Inflammatory macrophage (primary cell): ENCODE measurements at regions not wholly inside any gene's neighbourhood (a gene's known extent, or its start where the extent isn't known, plus 50 kb on each side); places are given as distances from the start of the nearest gene placed in this dataset.
"Not testable (repeated sequence)": the region's sequence is repeated elsewhere in the genome, so short reads cannot be mapped to it uniquely, and the experiment has no call there.

ENCODE experiments used
- DNase-seq, 2 donors: peaks; one replicate each; pipeline ENCODE4 v3.0.0-alpha.2; 2020 to 2022

DNA sequence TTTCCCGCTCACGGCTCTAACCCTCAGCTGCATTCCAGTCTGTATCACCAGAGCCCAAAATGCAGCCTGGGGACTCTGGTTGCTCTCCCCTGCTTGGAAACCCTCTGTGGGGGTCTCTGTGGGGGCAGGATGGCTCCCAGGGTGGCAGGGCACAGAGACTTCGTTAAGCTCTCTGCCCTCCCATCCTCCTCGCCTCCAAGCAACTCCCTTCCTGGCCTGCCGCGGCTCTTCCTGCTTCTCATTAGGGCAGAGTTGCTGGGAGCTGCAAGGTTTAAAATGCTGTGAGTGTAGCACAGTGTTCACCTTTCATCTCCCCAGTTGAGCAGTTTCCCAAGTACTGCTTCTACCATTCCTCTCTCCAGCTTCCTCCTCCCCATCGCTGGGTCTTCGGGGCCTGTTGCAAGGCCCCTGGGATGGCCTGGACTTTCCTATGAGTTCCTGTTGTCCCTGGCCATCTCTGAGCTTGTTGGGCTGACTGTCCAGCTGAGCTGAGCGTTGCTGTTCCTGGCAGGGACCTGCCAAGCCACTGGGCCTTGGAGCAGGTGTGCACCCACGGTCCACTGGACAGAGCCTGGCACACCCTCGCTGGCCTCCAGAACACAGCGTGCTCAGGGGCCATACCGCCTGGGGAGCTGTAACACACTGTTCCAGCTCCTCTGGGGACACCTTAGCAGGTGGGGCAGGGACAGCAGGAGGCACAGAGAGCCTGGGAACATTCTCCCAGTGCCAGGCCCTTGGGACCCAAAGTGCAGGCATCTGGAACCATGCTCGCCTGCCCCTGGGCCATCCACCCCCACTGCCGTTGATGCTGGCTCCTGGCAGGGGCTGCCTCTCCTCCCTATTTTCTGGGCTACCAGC is 188.4 kb downstream of the C9orf50 start:
- no peak for DNase-seq

DNA sequence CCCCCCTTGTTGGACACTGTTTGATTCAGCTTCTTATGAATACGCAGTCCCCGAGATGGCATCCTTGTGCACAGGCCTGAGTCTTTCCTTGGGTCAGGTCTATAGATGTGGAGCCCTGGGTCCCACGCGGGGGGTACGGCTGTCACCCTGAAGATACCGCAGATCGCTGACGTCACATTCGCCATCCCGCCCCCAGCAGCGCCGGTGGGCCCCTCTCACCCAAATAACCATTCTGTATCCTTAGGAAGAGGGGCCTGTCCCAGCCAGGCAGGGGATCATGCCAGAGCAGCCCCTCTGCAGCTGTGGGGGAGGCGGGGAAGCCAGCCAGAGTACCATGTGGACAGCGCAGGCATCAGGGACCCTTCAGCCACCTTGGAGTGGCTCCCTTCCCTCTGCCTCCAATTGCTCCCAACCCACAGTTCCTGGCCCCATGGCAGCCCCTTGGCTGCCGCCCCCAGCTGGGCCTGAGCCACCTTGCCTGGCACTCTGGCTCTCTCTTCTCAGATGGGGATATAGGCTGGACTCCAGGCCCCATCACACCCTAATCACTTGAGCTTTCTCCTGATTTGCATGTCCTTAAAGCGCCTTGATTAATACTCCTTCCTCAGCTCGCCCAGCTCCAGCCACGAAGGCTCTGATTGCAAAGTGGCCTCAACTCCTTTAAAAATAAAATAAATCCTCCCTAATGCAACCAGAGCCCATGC is 189.8 kb downstream of the C9orf50 start:
- no peak for DNase-seq

DNA sequence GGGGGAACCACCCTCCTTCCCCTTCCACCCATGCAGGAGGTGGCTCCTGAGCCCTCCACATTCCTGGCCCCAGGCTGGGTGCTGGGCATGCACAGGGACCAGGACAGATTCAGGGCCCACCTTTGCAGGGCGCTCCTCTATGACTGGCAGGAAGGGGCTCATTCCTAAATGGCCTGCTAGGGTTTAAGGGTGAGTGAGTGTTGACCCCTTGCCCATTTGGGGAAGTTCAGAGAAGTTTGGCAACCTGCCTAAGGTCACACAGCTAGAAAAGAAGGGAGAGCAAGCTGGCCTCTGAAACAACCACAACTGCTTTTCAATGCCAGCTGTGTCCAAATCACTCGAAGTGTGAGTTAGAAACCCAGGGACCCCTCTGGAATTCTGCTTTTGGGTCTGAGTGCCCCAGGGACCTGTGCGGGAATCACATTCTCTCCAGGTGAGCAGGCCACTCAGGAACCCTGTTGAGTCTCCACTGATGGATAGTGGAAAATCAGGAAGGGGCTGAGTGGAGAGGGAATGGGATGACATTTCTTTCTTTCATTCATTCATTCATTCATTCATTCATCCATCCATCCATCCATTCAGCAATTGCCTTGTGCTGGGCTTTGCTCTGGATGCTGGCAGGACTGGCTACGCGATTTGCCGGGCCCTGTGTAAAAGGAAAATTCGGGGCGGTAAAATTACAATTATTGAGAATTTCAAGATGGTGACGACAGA is 191.9 kb downstream of the C9orf50 start:
- DNase-seq, result peak in 1 of 2 donors; percentile 27

DNA sequence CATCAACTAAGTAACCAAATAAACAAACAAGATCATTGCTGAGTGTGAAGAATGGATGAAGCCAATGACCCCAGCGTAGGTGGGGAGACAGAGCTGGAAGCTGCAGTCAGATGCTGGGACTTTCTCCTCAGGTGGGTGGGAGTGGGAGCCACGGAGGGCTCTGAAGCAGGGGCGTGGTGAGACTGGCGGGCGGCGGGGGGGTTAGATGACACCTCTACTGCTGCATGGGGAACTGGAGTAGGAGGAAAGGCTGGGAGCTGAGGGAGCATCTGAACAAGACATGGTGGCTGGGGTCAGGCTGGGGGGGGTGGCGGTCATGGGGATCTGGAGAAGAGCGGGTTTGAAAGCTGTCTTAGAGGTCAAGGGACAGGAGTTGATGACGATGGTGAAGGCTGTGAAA is 193.8 kb downstream of the C9orf50 start:
- no peak for DNase-seq

DNA sequence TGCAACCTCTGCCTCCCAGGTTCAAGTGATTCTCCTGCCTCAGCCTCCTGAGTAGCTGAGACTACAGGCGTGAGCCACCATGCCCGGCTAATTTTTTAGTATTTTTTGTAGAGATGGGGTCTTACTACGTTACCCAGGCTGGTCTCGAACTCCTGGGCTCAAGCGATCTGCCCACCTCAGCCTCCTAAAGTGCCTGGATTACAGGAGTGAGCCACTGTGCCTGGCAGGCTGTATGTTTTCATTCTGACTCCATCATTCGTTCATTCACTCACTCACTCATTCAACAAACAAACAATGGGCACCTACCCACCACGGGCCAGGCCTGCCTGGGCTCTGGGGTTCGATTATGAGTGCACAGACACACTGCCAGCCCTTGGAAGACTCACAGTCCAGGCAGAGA is 197.1 kb downstream of the C9orf50 start:
- DNase-seq, result not testable (repeated sequence)

DNA sequence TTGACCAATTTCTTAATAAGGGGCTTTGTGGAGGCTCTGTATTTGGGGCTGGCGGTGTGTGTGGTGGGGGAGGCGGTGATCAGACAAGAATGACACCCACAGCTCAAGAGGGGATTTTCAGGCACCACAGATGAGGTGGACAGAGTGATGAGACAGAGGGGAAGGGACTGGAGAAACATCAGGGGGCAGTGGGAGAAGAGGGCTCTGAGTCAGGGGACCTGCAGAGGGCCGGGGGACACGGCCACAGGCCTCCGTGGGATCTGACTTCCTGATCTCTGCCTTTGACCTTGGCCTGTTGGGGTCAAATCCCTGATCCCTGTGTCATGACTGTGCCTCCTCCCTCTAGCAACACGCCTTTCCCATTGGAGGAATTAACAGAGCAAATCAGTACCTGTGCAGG is 197.7 kb downstream of the C9orf50 start:
- peak in 1 of 2 donors; percentile 36 for DNase-seq

DNA sequence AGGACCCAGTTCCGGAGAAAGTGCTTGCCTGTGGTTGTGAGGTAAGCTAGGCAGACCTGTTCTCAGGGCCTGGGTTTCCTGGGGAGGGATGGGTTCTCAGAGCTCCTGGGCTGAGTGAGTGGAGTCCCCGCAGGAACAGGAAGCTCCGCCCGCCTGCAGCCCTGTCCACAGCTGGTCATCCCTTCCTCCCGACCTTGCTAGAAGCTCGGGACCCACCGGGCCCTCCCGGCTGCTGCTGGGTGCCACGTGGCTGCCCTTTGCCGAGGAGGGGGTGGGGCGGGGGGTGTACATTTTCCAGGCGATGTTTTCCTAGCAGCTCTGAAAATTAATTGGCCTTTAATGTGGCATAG is 198.1 kb downstream of the C9orf50 start:
- DNase-seq, result peak; percentile 22 to 61

DNA sequence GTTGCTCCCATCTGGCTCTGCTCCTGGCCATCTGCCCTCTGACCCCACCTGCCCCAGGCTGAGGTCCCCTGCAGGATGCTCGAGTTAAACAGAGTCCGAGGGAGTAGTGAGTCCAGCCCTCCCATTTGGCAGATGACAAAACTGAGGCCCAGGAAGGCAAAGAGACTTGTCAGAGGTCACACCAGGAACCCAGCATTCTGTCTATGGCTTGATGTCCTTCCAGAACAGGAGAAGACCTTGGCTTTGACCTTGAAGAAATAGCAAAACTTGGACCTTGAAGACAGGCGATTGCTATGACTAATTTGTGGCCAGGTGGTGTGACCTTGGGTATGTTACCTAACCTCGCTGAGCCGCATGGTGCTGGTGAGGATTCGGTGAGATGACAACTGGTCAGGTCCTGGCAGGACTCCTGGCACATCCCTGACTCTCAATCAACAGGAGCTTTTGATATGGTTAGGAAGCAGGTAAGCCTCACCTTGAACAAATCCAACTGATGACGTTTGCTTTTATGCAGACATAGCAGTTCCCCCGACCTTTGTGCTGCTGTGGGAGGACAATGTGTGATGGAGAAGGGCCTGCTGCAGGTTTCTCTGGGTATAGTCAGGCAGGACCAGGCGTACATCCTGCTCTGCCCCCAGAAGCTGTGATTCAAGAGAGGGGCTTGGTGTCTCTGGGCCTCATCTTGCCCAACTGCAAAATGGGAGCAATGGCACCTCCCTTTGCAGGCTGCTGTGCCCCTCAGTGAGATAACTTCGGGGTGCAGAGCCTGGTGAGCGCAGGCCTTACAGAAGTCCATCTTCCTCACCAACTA is 198.7 kb downstream of the C9orf50 start:
- no peak for DNase-seq

DNA sequence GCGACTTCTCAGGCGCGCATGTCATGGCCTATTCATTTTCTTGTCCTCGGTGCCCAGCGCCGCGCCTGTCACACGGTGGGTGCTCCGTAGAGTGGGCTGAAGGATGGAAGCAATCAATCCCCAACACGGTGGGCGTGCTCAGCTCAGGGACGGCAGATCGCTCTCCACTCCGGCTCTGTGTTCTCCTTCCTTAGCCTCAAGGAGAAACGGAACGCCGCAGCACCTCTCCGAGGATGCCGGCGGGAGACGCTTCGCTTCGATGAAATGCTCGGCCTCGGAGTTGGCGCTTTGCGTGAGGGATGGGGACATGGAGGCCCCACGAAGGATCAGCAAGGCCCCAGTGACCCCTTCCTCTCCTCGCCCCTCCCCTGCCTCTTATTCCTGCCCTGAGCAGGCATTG is 199.5 kb downstream of the C9orf50 start:
- DNase-seq, result no peak

DNA sequence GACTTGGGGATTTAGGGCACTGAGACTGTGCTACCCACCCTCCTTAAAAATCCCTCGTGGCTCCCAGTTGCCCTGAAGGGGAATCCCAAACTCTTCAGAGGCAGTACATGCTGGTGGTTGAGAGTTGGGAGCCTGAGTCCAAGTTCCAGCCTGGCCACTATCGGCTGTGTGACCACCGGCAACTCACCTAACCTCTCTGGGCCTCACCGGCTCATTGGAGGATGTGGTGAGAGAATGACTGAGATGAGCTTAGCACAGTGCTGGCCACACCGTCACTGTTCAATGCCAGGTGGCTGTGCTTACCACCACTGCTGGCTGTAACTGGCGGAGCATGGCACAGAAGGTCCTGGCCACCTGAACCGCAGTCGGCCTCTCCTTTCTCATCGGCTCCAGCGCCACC is 200.2 kb downstream of the C9orf50 start:
- no peak for DNase-seq

DNA sequence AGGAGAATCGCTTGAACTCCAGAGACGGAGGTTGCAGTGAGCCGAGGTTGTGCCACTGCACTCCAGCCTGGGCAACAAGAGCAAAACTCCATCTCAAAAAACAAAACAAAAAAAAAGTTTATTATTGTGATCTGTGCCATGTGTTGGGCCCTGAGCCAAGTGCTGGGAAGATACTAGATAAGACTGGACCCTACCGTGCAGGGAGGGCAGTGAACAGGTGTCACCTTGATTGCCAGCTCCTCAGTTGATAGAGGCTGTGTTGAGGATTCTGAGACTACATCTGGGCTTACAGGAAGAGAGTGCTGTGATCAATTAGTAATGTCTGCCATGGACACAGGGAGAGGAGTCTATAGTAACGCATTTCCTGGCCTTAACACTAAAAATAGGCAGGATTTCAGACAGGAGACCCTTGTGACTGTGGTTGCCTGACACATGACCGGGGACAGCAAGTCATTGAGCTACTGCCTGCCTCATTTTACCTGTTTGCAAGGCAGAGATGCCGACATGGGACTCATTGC is 201.5 kb downstream of the C9orf50 start:
- no peak for DNase-seq

DNA sequence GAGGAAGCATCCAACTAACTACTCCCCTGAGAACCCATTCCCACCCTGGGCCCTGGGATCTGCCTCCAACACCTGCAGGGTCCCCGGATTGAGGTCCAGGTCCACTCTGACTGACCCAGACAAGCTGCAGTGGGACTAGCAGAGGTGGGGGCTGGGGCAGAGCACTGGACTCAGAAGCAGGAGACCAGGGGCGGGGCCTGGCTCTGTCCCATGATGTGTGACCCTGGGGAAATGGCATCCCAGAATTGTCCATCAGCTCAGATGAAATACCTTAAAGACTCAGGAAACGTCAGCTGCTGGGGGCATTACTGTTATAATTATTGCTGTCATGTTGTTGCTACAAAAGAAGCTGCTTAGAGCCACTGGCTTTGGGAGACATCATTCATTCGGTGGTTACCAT is 202.4 kb downstream of the C9orf50 start:
- no peak for DNase-seq

DNA sequence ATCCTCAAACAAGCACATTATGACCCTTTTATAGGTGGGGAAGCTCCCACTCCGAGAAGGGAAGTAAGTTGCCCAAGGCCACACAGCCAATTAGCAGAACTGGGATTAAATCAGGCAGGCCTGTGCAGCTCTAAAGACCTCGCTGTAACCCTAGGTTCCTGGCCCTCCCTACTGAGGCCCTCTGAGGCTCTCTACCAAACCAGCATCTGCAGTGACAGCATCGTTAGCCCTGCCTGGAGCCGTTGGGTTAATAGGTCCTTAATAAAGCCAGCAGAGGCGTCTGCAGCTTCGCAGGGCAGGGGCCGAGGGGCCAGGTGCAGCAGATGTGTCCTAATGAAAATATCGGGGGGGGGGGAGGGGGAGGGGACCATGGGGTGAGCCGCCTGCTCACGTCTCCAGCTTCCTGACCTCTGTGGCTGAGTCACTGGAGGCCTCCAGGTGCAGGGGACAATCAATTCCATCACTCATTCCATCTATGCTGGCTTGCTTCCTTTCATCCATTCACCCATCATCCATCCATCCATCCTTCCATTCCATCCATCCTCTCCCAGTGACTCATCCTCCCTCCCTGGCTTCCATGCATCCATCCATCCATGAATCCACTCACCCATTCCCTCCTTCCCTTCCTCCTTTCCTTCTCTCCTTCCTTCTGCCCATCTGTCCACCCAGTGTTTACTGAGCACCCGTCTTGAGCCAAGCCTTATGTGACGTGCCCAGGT is 203.9 kb downstream of the C9orf50 start:
- peak; percentile 79 to 80 for DNase-seq

DNA sequence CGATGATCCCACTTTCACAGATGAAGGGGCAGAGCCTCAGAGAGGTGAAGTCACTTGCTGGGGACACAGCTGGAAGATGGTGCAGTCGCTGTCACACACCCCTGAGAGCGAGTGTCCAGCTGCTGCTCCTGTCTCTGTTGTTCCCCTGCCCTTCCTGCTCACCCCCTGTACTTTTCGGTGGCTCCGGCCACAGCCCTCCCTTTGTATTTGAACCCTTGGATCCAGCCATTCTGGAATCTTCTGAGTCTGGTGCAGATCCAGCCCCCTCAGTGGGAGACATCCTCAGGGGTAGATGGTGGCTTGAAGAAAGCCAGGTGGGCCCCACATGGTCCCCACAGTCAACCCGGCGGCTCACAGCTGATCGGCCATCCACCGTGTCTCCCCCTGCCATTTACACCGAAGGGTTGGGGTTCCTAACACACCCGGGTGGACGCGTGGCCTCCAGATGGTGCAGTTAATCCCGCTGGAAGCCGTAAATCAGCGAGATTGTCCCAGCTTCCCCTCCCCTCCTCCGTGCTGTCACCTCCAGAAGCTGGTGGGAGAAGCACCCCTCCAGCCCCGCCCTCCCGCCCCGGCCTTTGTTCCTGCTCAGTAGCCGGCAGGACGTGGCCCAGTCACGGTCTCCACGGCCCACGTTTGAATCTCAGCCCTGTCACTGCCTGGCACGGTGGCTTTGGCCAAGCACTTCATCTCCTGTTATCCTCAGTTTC is 204.8 kb downstream of the C9orf50 start:
- peak in 1 of 2 donors; percentile 24 for DNase-seq

DNA sequence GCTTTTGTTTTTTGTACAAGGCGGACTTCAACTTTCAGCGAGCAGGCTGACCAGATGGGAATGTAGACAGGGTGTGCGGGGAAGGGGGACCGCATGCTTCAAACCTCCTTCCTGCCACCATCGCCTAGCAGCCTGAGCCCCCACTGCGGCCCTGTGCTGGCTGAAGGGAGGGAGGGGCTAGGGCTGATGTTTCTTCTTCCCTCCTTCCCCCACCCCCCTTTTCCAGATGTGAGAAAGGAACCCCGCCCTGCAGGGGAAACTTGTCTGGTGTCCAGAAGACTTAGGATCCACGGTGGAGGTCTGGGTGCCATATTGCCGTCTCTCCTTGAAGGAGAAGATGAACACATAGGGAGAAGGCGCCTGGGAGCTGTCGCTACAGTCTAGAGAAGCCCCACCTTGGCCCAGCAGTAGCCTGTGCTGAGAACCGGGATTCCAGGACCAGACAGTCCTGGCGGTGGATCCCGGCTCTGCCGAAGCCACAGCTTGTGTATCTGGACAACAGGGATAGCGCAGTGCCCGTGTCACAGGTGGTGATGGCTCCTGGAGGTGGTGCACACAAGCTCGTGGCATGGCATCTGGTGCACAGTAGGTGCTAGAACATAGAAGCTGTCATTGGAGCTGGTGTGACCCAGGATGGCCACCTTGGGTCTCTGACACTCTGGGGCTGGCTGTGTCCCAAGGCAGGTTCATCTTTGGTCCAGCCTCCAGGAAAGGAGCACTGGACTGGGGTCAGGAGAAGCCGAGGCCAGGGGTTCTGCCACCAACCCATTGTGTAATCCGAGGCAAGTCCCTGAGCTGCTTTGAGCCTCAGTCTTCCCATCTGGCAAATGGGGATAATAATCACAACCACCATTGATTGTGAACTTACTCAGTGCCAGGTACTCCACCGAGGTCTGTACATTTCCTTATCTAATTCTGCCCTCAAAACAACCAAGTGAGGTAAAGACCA is 205.6 kb downstream of the C9orf50 start:
- DNase-seq, result no peak

DNA sequence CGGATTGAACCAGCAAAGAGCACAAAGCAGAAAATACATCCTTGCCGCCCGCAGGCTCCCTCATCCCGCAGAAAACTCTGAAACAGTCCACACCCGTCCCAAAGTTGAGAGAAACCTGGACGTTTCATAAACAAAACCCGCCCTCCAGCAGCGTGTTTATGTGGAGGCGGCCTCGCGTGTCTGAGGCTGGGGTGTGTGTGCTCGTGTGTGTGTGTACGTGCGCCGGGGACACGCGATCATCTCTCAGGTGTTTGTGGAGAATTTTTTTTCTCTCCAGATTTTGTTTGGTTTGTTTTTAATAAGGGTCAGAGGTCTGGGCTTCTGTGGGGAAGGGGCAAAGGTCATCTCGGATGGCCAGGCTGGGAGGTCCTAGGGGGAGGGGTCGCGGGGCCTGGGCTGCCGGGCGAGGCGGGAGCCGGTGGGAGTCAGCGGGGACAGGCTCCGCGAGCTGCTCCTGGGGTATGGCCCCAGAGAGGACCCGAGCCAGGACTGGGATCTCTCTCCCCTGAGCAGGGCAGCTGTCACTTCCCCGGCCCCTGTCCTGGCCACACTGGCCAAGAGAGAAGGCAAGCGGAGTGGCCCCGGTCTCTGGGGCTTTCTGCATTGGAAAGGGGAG is 206.4 kb downstream of the C9orf50 start:
- peak; percentile 27 to 64 for DNase-seq

DNA sequence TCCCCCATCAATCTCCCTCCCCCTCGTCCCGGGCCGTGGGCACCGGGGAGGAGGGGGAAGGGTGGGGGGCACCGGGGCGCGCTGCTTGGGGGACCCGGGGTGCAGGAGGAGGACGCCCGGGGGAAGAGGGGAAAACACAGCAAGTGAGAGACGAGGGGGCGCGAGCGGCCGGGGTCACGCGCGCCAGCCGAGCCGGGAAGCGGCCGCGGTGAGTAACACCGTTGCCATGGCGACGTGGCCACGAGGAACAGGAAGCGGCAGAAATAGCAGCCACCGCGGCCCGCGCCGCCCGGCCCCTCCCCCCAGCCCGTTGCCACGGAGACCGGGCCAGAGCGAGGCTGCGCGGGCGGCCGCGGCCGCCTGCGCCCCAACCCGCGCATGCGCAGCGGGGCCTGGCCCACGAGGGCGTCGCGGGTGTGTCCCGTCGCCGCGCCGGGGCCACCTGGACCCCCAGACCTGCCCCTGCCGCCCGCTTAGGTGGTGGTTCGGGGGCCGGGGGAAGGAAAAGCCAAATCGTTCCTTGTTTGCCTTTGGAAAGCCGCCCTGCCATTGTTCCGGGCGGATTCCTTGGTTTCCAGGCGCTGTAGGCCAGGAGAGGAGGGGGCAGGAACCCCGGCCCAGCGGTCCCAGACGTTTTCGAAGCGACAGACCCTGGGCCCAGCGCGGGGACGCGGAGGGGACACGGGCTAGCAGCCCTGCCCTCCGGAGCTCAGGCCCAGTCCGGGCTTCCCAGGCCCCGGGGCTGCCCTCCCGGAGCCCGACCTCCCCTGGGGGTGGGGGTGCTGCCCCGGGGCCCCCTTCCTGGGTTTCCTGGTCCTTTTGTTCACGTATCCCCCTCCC is 207.1 kb downstream of the C9orf50 start:
- DNase-seq, result peak; percentile 97 to 99

DNA sequence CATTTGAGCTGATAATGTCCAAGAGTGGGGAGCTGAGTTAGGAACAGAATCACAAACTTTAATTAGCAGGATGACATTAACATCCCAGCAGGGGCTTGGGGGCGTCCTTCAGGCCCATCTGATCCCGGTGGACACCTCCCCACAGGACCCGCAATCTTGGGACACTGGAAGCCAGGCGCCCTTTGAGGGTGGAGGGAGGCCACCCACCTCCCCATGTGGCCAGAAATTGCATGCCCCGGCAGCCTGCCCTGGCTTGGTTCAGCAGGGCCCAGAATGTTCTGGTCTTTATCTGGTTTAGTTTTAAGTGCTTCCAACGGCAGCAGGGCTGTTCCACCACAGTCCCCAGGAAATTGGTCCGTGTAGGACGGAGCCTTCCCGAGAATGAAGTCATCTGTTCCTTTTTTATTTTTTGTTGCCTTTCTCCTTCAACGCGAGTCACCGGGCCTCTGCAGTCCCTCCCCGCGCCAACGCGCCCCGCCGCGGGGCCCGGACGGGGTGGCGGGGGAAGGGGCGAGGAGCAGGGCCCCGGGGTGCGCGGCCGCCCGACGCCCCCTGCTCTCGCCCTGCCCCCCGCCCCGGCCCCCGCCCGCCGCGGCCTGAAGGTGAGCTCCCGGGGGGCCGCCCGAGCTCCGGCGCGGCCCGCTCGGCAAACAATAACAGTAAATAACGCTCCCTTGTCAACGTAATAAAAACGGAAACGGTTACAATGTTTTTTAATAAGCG is 207.9 kb downstream of the C9orf50 start:
- peak; percentile 85 to 90 for DNase-seq
